ENCODE measurements at regions not wholly inside any gene's neighbourhood (a gene's known extent, or its start where the extent isn't known, plus 50 kb on each side); places are given as distances from the start of the nearest gene placed in this dataset.

- peaks cover 14 to 26% (median 19%) of the 10 kb centered on the region in 3 donors for H3K4me1 Mint-ChIP-seq
- H3K36me3 Mint-ChIP-seq, result peaks cover 0 to 4% (median 0%) of the 10 kb centered on the region in 3 donors
- Histone ChIP-seq H3K4me3 (ENCODE audit: low read length) (no peak overlapping the region), H3K4me1 (ENCODE audit: insufficient read depth, low read length) (peaks cover 5% of the 10 kb centered on the region), H3K9me3 (ENCODE audit: low read length) (no peaks in the 10 kb centered on the region), H3K27ac (ENCODE audit: low read depth, low read length) (no peak overlapping the region), H3K36me3 (ENCODE audit: insufficient read depth, low read length) (no peaks in the 10 kb centered on the region), H3K27me3 (ENCODE audit: insufficient read depth, low read length, poor library complexity, severe bottlenecking) (no peaks in the 10 kb centered on the region)
- ChIA-PET POLR2A (no interaction called here), CTCF (no interaction called here)
- DNase-seq, result no peak
- H3K9me3 Mint-ChIP-seq, result no peaks in the 10 kb centered on the region
- H3K27ac Mint-ChIP-seq, result peak overlapping the region in 1 of 8 donors; percentile 17
- H3K4me3 Mint-ChIP-seq, result no peak overlapping the region
- H3K27me3 Mint-ChIP-seq, result no peaks in the 10 kb centered on the region
Observed at GRCh38 chr1:5342172-5342571, 650.1 kb downstream of the NPHP4 start.

GRCh38 chr1:5341471-5341870 lies 650.8 kb downstream of the NPHP4 start:
- H3K27me3 Mint-ChIP-seq, result no peaks in the 10 kb centered on the region
- no peaks in the 10 kb centered on the region for H3K27me3 ChIP-seq (ENCODE audit: insufficient read depth, low read length, poor library complexity, severe bottlenecking)
- no peaks in the 10 kb centered on the region for H3K9me3 ChIP-seq (ENCODE audit: low read length)
- no peaks in the 10 kb centered on the region for H3K36me3 ChIP-seq (ENCODE audit: insufficient read depth, low read length)
- CTCF ChIA-PET, result no interaction called here
- peaks cover 14 to 23% (median 15%) of the 10 kb centered on the region in 3 donors for H3K4me1 Mint-ChIP-seq
- H3K4me3 Mint-ChIP-seq, result no peak overlapping the region
- peak overlapping the region in 1 of 8 donors; percentile 29 for H3K27ac Mint-ChIP-seq
- peaks cover 6% of the 10 kb centered on the region for H3K4me1 ChIP-seq (ENCODE audit: insufficient read depth, low read length)
- DNase-seq, result no peak
- H3K9me3 Mint-ChIP-seq, result no peaks in the 10 kb centered on the region
- POLR2A ChIA-PET, result no interaction called here
- no peak overlapping the region for H3K27ac ChIP-seq (ENCODE audit: low read depth, low read length)
- peaks cover 0 to 4% (median 0%) of the 10 kb centered on the region in 3 donors for H3K36me3 Mint-ChIP-seq
- H3K4me3 ChIP-seq (ENCODE audit: low read length), result no peak overlapping the region

DNA sequence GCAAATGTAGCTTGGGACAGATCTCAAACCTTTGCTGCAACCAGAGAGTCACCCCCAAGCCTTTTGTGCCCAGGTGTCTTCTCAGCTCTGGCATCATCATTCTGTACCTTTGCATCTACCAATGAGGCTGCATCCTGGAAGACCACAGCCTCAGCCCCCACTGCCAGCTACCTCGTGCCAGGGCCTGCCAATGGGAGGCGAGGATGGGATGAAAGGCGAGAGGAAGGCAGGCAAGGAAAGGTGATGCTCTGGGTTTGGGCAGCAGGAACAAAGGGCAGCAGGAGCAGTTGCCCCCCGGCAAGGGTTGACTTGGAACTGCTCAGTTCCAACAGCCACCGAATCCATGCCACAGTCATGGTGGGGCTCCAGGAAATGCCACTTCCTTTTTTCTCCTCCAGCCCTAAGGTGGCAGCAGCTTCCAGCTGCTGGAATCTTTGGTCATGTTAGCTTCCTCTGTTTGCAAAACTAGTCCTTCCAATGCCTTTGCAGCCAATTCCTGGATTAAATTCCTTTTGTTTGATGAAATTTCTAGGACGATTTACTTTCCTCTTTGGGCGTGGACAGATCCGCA lies 651.6 kb downstream of the NPHP4 start:
- peaks cover 6% of the 10 kb centered on the region for H3K4me1 ChIP-seq (ENCODE audit: insufficient read depth, low read length)
- Mint-ChIP-seq H3K36me3 (peaks cover 0 to 9% (median 0%) of the 10 kb centered on the region in 3 donors), H3K27me3 (no peaks in the 10 kb centered on the region), H3K4me1 (peaks cover 14 to 23% (median 15%) of the 10 kb centered on the region in 3 donors), H3K4me3 (no peak overlapping the region), H3K27ac (peak overlapping the region in 2 of 8 donors; percentile 51 to 77), H3K9me3 (no peaks in the 10 kb centered on the region)
- no peaks in the 10 kb centered on the region for H3K9me3 ChIP-seq (ENCODE audit: low read length)
- no peaks in the 10 kb centered on the region for H3K36me3 ChIP-seq (ENCODE audit: insufficient read depth, low read length)
- no peak overlapping the region for H3K4me3 ChIP-seq (ENCODE audit: low read length)
- ChIA-PET CTCF (no interaction called here), POLR2A (no interaction called here)
- no peaks in the 10 kb centered on the region for H3K27me3 ChIP-seq (ENCODE audit: insufficient read depth, low read length, poor library complexity, severe bottlenecking)
- DNase-seq, result no peak
- H3K27ac ChIP-seq (ENCODE audit: low read depth, low read length), result no peak overlapping the region

- peaks cover 14 to 23% (median 15%) of the 10 kb centered on the region in 3 donors for H3K4me1 Mint-ChIP-seq
- ChIA-PET CTCF (interaction anchor here (1.1 kb wide), 1 partner anchor 52 kb away, joined by 3 read pairs; no protein-coding TSS in a partner anchor), POLR2A (no interaction called here)
- no peak overlapping the region for H3K4me3 ChIP-seq (ENCODE audit: low read length)
- H3K27me3 ChIP-seq (ENCODE audit: insufficient read depth, low read length, poor library complexity, severe bottlenecking), result no peaks in the 10 kb centered on the region
- no peak overlapping the region for H3K27ac ChIP-seq (ENCODE audit: low read depth, low read length)
- no peaks in the 10 kb centered on the region for H3K27me3 Mint-ChIP-seq
- H3K4me1 ChIP-seq (ENCODE audit: insufficient read depth, low read length), result peaks cover 6% of the 10 kb centered on the region
- no peak for DNase-seq
- H3K9me3 Mint-ChIP-seq, result no peaks in the 10 kb centered on the region
- no peak overlapping the region for H3K4me3 Mint-ChIP-seq
- H3K36me3 Mint-ChIP-seq, result peaks cover 0 to 15% (median 0%) of the 10 kb centered on the region in 3 donors
- no peaks in the 10 kb centered on the region for H3K9me3 ChIP-seq (ENCODE audit: low read length)
- no peak overlapping the region for H3K27ac Mint-ChIP-seq
- H3K36me3 ChIP-seq (ENCODE audit: insufficient read depth, low read length), result no peaks in the 10 kb centered on the region
Observed at GRCh38 chr1:5338466-5338865, 653.8 kb downstream of the NPHP4 start.

DNA sequence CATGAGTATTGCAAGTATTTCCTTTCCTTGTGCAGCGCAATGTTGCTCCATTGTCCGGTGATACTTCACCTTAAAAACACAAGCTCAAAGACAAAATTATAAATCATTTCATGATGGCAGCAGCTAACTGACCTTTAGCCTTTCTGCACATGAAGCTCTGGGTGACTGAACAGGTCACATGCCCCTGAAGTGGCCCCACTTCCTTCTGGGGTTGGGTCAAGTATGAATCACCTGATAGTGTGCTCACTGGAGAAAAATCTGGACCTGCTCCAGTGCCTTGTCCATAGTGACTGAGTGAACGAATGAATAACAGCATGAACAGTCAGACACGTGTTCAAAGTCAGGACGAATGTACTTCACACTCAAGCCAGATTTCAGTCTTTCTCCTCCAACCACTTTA lies 658.9 kb downstream of the NPHP4 start:
- no peak overlapping the region for H3K4me3 Mint-ChIP-seq
- no peaks in the 10 kb centered on the region for H3K36me3 ChIP-seq (ENCODE audit: insufficient read depth, low read length)
- no peaks in the 10 kb centered on the region for H3K27me3 ChIP-seq (ENCODE audit: insufficient read depth, low read length, poor library complexity, severe bottlenecking)
- H3K27me3 Mint-ChIP-seq, result peaks cover 0 to 4% of the 10 kb centered on the region in 2 donors
- ChIA-PET POLR2A (no interaction called here), CTCF (no interaction called here)
- no peak overlapping the region for H3K4me3 ChIP-seq (ENCODE audit: low read length)
- H3K27ac Mint-ChIP-seq, result no peak overlapping the region
- DNase-seq, result no peak
- peaks cover 2 to 6% (median 5%) of the 10 kb centered on the region in 5 donors for H3K9me3 Mint-ChIP-seq
- peaks cover 34 to 46% (median 37%) of the 10 kb centered on the region in 3 donors for H3K4me1 Mint-ChIP-seq
- no peak overlapping the region for H3K27ac ChIP-seq (ENCODE audit: low read depth, low read length)
- peaks cover 37% of the 10 kb centered on the region for H3K4me1 ChIP-seq (ENCODE audit: insufficient read depth, low read length)
- H3K36me3 Mint-ChIP-seq, result peaks cover 0 to 20% (median 2%) of the 10 kb centered on the region in 3 donors
- H3K9me3 ChIP-seq (ENCODE audit: low read length), result no peaks in the 10 kb centered on the region

GRCh38 chr1:5331101-5331500 lies 661.1 kb downstream of the NPHP4 start:
- Mint-ChIP-seq H3K4me3 (peak overlapping the region in 1 of 7 donors; percentile 36), H3K27me3 (peaks cover 0 to 4% of the 10 kb centered on the region in 2 donors), H3K4me1 (peaks cover 35 to 52% (median 41%) of the 10 kb centered on the region in 3 donors), H3K27ac (peak overlapping the region in 5 of 8 donors; percentile 18 to 86 (median 56)), H3K9me3 (peaks cover 15 to 27% (median 23%) of the 10 kb centered on the region in 5 donors), H3K36me3 (peaks cover 7 to 40% (median 12%) of the 10 kb centered on the region in 3 donors)
- Histone ChIP-seq H3K27me3 (ENCODE audit: insufficient read depth, low read length, poor library complexity, severe bottlenecking) (no peaks in the 10 kb centered on the region), H3K4me3 (ENCODE audit: low read length) (no peak overlapping the region), H3K9me3 (ENCODE audit: low read length) (peaks cover 12% of the 10 kb centered on the region), H3K27ac (ENCODE audit: low read depth, low read length) (no peak overlapping the region), H3K4me1 (ENCODE audit: insufficient read depth, low read length) (peaks cover 36% of the 10 kb centered on the region), H3K36me3 (ENCODE audit: insufficient read depth, low read length) (no peaks in the 10 kb centered on the region)
- no peak for DNase-seq
- CTCF ChIA-PET, result no interaction called here
- POLR2A ChIA-PET, result no interaction called here

DNA sequence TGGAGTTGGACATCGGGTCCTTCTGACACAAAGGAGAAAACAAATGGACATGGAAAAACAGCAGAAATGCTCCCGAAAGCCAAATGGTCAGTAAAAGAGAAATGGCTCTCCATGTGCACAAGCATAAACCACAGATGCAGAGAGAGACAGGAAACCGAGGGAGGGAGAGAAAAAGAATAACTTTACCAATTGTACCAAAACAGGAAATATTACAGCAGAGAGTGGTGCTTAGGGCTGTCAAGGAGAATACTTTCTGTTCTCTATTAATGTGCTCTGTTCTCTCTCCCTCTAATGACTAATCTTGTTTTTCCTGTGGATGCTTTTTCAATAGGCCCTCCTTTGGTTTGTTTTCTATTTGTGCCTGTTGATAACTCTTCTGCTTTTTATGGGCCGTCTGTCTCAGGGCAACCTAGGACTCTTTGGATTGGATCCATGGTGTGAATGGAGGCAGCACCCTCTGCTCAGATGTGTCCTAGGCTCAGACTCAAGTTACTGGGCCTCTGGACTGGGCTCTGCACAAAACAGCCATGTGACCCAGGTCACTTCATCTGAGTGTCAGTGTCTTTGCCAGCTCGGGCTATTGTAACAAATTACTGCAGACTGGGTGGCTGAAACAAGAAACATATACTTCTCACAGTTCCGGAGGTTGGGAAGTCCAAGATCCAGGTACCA lies 663.0 kb downstream of the NPHP4 start:
- CTCF ChIA-PET, result no interaction called here
- H3K36me3 Mint-ChIP-seq, result peaks cover 7 to 40% (median 12%) of the 10 kb centered on the region in 3 donors
- peak overlapping the region; percentile 11 for H3K4me3 ChIP-seq (ENCODE audit: low read length)

DNA sequence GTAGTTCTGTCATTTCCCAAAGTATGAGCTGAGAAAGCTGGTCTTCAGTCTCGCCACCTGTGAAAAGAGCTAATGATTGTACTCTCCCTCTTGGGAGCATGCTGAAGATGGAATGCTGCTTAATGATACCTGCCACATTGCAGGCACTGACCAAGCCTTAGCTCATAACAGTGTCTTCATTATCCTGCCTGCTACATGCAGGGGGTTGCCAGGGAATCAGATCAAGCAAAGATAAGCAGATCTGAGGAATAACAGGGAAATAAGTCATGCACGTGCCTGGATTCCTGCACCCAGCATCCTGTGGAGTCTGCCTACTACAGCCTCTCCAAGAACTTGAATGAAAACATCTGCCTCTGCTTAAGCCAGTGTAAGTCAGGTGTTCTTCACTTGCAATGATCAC lies 667.3 kb downstream of the NPHP4 start:
- POLR2A ChIA-PET, result no interaction called here
- H3K9me3 Mint-ChIP-seq, result peaks cover 26 to 36% (median 34%) of the 10 kb centered on the region in 5 donors
- H3K9me3 ChIP-seq (ENCODE audit: low read length), result peaks cover 12% of the 10 kb centered on the region
- peaks cover 7 to 36% (median 12%) of the 10 kb centered on the region in 3 donors for H3K36me3 Mint-ChIP-seq
- no peaks in the 10 kb centered on the region for H3K27me3 ChIP-seq (ENCODE audit: insufficient read depth, low read length, poor library complexity, severe bottlenecking)
- CTCF ChIA-PET, result no interaction called here
- peaks cover 28 to 45% (median 45%) of the 10 kb centered on the region in 3 donors for H3K4me1 Mint-ChIP-seq
- peaks cover 21% of the 10 kb centered on the region for H3K4me1 ChIP-seq (ENCODE audit: insufficient read depth, low read length)
- H3K4me3 Mint-ChIP-seq, result no peak overlapping the region
- H3K27me3 Mint-ChIP-seq, result no peaks in the 10 kb centered on the region
- H3K4me3 ChIP-seq (ENCODE audit: low read length), result no peak overlapping the region
- no peak for DNase-seq
- peak overlapping the region in 1 of 8 donors; percentile 26 for H3K27ac Mint-ChIP-seq
- no peak overlapping the region for H3K27ac ChIP-seq (ENCODE audit: low read depth, low read length)
- no peaks in the 10 kb centered on the region for H3K36me3 ChIP-seq (ENCODE audit: insufficient read depth, low read length)

More for the DNA sequence above, 663.0 kb downstream of the NPHP4 start:
- POLR2A ChIA-PET, result no interaction called here
- Histone ChIP-seq H3K4me1 (ENCODE audit: insufficient read depth, low read length) (peaks cover 36% of the 10 kb centered on the region), H3K27ac (ENCODE audit: low read depth, low read length) (peak overlapping the region; percentile 55), H3K36me3 (ENCODE audit: insufficient read depth, low read length) (no peaks in the 10 kb centered on the region), H3K27me3 (ENCODE audit: insufficient read depth, low read length, poor library complexity, severe bottlenecking) (no peaks in the 10 kb centered on the region), H3K9me3 (ENCODE audit: low read length) (peaks cover 12% of the 10 kb centered on the region)
- Mint-ChIP-seq H3K4me1 (peaks cover 37 to 64% (median 55%) of the 10 kb centered on the region in 3 donors), H3K27me3 (peaks cover 0 to 4% of the 10 kb centered on the region in 2 donors), H3K27ac (peak overlapping the region; percentile 86 to 98 (median 94)), H3K4me3 (peak overlapping the region in 6 of 7 donors; percentile 58 to 76 (median 66)), H3K9me3 (peaks cover 15 to 30% (median 25%) of the 10 kb centered on the region in 5 donors)
- DNase-seq, result peak in 2 of 5 donors; percentile 8
